Kidney (tissue), 13 donors: ENCODE measurements at regions not wholly inside any gene's neighbourhood (a gene's known extent, or its start where the extent isn't known, plus 50 kb on each side); places are given as distances from the start of the nearest gene placed in this dataset.

ENCODE experiments used
- DNase-seq, 5 donors: peaks; one replicate each; pipeline ENCODE4 v3.0.0-alpha.2; 2013 to 2020
- FAIRE-seq: peaks from 2 replicates; lab custom pipeline; 2012; peaks lifted over from hg19 to GRCh38; lab: Jason Lieb, UNC
- H3K27ac ChIP-seq, 2 donors: one replicate each; pipeline ENCODE4 v1.7.0; 2013; ENCODE audit warnings: low read depth in 2 of 2, low read length in 2 of 2, inconsistent platforms in 1 of 2
- H3K27me3 ChIP-seq: one replicate; pipeline ENCODE4 v1.7.1; 2013; ENCODE audit warnings: low read length, inconsistent platforms; ENCODE audit not compliant: control insufficient read depth, insufficient read depth
- H3K36me3 ChIP-seq, 3 donors: one replicate each; pipeline versions ENCODE4 v1.7.0 to v1.7.1; 2013; ENCODE audit warnings: low read length in 3 of 3, control low read depth in 1 of 3, inconsistent platforms in 1 of 3; ENCODE audit not compliant: insufficient read depth in 3 of 3, control insufficient read depth in 2 of 3
- H3K4me1 ChIP-seq, 3 donors: one replicate each; pipeline versions ENCODE4 v1.7.0 to v1.7.1; 2013; ENCODE audit warnings: low read length in 3 of 3, inconsistent platforms in 1 of 3, low read depth in 1 of 3; ENCODE audit not compliant: control insufficient read depth in 2 of 3, insufficient read depth in 2 of 3
- H3K4me3 ChIP-seq, 3 donors: one replicate each; pipeline versions ENCODE4 v1.7.0 to v1.8.1; 2013; ENCODE audit warnings: low read length in 3 of 3, control low read depth in 1 of 3, inconsistent platforms in 1 of 3
- H3K9ac ChIP-seq, 3 donors: one replicate each; pipeline versions ENCODE4 v1.7.0 to v1.7.1; 2013; ENCODE audit warnings: low read length in 3 of 3, control low read depth in 1 of 3, inconsistent platforms in 1 of 3
- H3K9me3 ChIP-seq, 3 donors: one replicate each; pipeline versions ENCODE4 v1.7.0 to v1.7.1; 2013; ENCODE audit warnings: low read length in 3 of 3, control low read depth in 1 of 3, inconsistent platforms in 1 of 3; ENCODE audit not compliant: control insufficient read depth in 2 of 3, insufficient read depth in 1 of 3
- intact Hi-C: fragments of 100-400 bp; cut with DNase I; formaldehyde crosslinking; loops from one replicate; pipeline ENCODE4 v1.11.1; 2022
- TF ChIP-seq, protein P1 (sequence below): IDR thresholded peaks from 3 replicates; pipeline ENCODE4 v1.5.1; 2012; ENCODE audit warnings: mild to moderate bottlenecking, moderate library complexity, borderline replicate concordance; ENCODE audit not compliant: insufficient read depth; ENCODE audit errors: extremely low read depth
- donor health status: control.
- donor health status: control.
- donor health status: control.
- donor health status: control.
- donor health status: control.
- donor health status: DM: yes; HTN: yes; CAD: no.
- donor health status: Normal renal cell carcinoma (clear cell type).

DNA sequence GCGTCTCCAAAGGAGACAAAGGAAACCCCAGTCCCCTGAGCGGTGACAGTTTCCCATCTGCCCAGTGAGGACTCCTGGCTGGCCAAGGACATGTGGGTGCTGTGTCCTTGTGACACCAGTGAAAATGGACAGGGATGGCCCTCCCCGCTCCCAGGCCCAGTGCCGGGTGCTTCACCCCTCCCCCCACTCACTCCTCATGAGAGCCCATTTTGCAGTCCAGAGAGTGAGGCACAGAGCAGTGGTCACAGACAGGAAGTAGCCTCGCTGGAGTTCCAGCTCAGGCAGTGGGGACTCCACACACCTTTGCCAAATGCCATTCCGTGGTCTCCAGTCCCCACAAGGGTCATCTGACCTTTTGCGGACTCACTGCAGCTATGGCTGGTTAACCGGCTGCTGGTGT, 642.9 kb downstream of the PTPRU start:
- Histone ChIP-seq H3K27ac (no peak overlapping the region), H3K27me3 (no peaks in the 10 kb centered on the region), H3K4me1 (no peaks in the 10 kb centered on the region), H3K9ac (no peak overlapping the region), H3K9me3 (no peaks in the 10 kb centered on the region), H3K36me3 (no peaks in the 10 kb centered on the region), H3K4me3 (no peak overlapping the region)
- no peak for FAIRE-seq
- TF ChIP-seq, protein P1, sequence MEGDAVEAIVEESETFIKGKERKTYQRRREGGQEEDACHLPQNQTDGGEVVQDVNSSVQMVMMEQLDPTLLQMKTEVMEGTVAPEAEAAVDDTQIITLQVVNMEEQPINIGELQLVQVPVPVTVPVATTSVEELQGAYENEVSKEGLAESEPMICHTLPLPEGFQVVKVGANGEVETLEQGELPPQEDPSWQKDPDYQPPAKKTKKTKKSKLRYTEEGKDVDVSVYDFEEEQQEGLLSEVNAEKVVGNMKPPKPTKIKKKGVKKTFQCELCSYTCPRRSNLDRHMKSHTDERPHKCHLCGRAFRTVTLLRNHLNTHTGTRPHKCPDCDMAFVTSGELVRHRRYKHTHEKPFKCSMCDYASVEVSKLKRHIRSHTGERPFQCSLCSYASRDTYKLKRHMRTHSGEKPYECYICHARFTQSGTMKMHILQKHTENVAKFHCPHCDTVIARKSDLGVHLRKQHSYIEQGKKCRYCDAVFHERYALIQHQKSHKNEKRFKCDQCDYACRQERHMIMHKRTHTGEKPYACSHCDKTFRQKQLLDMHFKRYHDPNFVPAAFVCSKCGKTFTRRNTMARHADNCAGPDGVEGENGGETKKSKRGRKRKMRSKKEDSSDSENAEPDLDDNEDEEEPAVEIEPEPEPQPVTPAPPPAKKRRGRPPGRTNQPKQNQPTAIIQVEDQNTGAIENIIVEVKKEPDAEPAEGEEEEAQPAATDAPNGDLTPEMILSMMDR = no peak
- intact Hi-C loops = no loop called here
- DNase-seq = peak in 1 of 5 donors; percentile 10

DNA sequence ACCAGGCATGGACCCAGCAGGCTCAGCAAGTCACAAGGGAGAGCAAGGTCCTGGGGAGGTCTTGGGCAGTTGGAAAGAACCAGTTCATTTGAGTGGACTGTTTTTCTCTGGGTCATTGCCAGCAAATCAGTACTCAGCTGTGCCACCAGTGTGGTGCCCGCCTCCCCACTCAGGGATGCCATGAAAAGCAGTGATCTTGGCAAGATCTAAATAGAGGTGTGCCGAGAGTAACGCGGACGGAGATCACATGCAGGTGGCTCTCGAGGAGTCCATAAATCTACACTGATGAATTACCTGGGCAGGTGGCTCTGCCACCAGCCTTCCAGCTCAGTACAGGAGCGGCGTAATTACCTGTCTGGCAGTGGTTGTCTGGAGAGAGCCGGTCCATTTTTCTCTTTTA, 642.2 kb downstream of the PTPRU start:
- Histone ChIP-seq H3K9ac (no peak overlapping the region), H3K36me3 (no peaks in the 10 kb centered on the region), H3K27ac (no peak overlapping the region), H3K4me1 (no peaks in the 10 kb centered on the region), H3K4me3 (no peak overlapping the region), H3K9me3 (no peaks in the 10 kb centered on the region), H3K27me3 (no peaks in the 10 kb centered on the region)
- no peak for DNase-seq
- FAIRE-seq = no peak
- TF ChIP-seq, protein P1 = no peak
- intact Hi-C loops = no loop called here

- Histone ChIP-seq H3K4me3 (no peak overlapping the region), H3K27me3 (no peaks in the 10 kb centered on the region), H3K27ac (no peak overlapping the region), H3K9ac (no peak overlapping the region), H3K36me3 (no peaks in the 10 kb centered on the region), H3K9me3 (no peaks in the 10 kb centered on the region), H3K4me1 (no peaks in the 10 kb centered on the region)
- intact Hi-C loops = no loop called here
- TF ChIP-seq, protein P1 = no peak
- no peak for DNase-seq
- no peak for FAIRE-seq
Observed at GRCh38 chr1:29876902-29877301, 640.6 kb downstream of the PTPRU start.

DNA sequence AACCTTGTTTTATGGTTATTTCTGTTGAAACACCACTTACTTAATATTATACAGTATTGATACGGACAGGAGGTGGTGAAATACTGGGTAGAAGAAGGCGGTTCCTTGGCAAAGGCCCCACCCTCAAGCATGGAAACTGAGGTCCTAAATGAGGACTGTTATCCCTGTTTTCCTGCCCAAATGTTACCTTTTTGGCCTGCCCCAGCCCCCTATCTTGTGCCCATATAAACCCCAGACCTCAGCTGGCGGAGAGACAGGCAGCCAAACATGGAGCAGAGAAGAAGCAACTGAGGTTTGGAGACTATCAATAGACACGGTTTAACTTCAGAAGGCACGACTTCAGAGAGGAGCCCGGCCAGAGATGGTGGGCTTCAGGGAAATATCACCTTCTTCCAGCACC, 640.1 kb downstream of the PTPRU start:
- FAIRE-seq (no peak), DNase-seq (no peak)
- TF ChIP-seq, protein P1 = no peak
- no peaks in the 10 kb centered on the region for H3K9me3 ChIP-seq
- H3K4me3 ChIP-seq = no peak overlapping the region
- H3K27me3 ChIP-seq = no peaks in the 10 kb centered on the region
- intact Hi-C loops = no loop called here
- H3K4me1 ChIP-seq = no peaks in the 10 kb centered on the region
- H3K9ac ChIP-seq = no peak overlapping the region
- no peak overlapping the region for H3K27ac ChIP-seq
- no peaks in the 10 kb centered on the region for H3K36me3 ChIP-seq
